H1 (cell line): ENCODE measurements at regions not wholly inside any gene's neighbourhood (a gene's known extent, or its start where the extent isn't known, plus 50 kb on each side); places are given as distances from the start of the nearest gene placed in this dataset.
A peak's percentile ranks its signal among the peaks of the same experiment; 100 is the strongest.

Experiments used
- CTCF ChIA-PET: fragments of 300-600 bp; sonication (Branson Sonifier 250); formaldehyde crosslinking; loops from one replicate; lab custom pipeline; 2021; ENCODE audit not compliant: partially characterized antibody; lab: Charles Lee
- POLR2A ChIA-PET: fragments of 300-600 bp; sonication (Branson Sonifier 250); formaldehyde crosslinking; loops from one replicate; lab custom pipeline; 2021; ENCODE audit warnings: inconsistent platforms; ENCODE audit not compliant: partially characterized antibody; lab: Charles Lee
- DNase-seq, 2 experiments: peaks; one replicate each; pipeline versions ENCODE4 v3.0.0 to v3.0.0-alpha.2; 2010 to 2022; ENCODE audit warnings: low spot score in 2 of 2, low read depth in 1 of 2, mixed read lengths in 1 of 2
- FAIRE-seq: peaks from 2 replicates; lab custom pipeline; 2011; peaks lifted over from hg19 to GRCh38; lab: Jason Lieb, UNC
- H2AFZ ChIP-seq: 2 replicates; pipeline ENCODE4 v1.8.1; 2012; ENCODE audit warnings: low read length, inconsistent platforms
- H2AK5ac ChIP-seq: 2 replicates; pipeline ENCODE4 v1.6.1; 2013; ENCODE audit warnings: low read depth, low read length
- H2BK120ac ChIP-seq: replicated peaks from 2 replicates; pipeline ENCODE3; 2013; ENCODE audit warnings: low read depth, low read length, inconsistent platforms
- H2BK12ac ChIP-seq: 2 replicates; pipeline ENCODE4 v1.6.1; 2013; ENCODE audit warnings: low read depth, low read length
- H2BK15ac ChIP-seq: 2 replicates; pipeline ENCODE4 v1.6.1; 2013; ENCODE audit warnings: low read length
- H2BK20ac ChIP-seq: 2 replicates; pipeline ENCODE4 v1.6.1; 2013; ENCODE audit warnings: low read length
- H2BK5ac ChIP-seq: 2 replicates; pipeline ENCODE4 v1.6.1; 2013; ENCODE audit warnings: low read depth, low read length
- H3K14ac ChIP-seq: 2 replicates; pipeline ENCODE4 v1.6.1; 2013; ENCODE audit warnings: inconsistent platforms; ENCODE audit not compliant: insufficient read length
- H3K18ac ChIP-seq: 2 replicates; pipeline ENCODE4 v1.6.1; 2013; ENCODE audit warnings: low read length; ENCODE audit errors: extremely low read depth
- H3K23ac ChIP-seq: 2 replicates; pipeline ENCODE4 v1.6.1; 2013; ENCODE audit warnings: inconsistent platforms; ENCODE audit not compliant: insufficient read length
- H3K23me2 ChIP-seq: 2 replicates; pipeline ENCODE4 v1.6.1; 2013; ENCODE audit warnings: low read depth, low read length
- H3K27ac ChIP-seq: 2 replicates; pipeline ENCODE4 v1.6.1; 2011; ENCODE audit warnings: low read depth, low read length, inconsistent platforms
- H3K27me3 ChIP-seq, 4 experiments: replicated peaks in 1 of 4; 1 replicate in 1 of 4; 2 replicates in 3 of 4; pipeline versions ENCODE4 v1.6.1 to v1.8.1; 2011 to 2013; ENCODE audit warnings: low read length in 3 of 4, mild to moderate bottlenecking in 3 of 4, inconsistent platforms in 2 of 4, mixed read lengths in 2 of 4, moderate library complexity in 1 of 4; ENCODE audit not compliant: control insufficient read depth in 3 of 4, insufficient read depth in 3 of 4; ENCODE audit errors: extremely low read depth in 1 of 4
- H3K36me3 ChIP-seq, 4 experiments: 2 replicates each; pipeline versions ENCODE4 v1.6.1 to v1.8.1; 2011 to 2013; ENCODE audit warnings: mild to moderate bottlenecking in 4 of 4, low read length in 3 of 4, moderate library complexity in 2 of 4, control low read depth in 1 of 4, inconsistent platforms in 1 of 4; ENCODE audit not compliant: insufficient read depth in 4 of 4, control insufficient read depth in 2 of 4
- H3K4ac ChIP-seq: replicated peaks from 2 replicates; pipeline ENCODE3; 2013; ENCODE audit warnings: low read length, low read depth, mixed read lengths, inconsistent platforms; ENCODE audit not compliant: insufficient read length
- H3K4me1 ChIP-seq, 4 experiments: replicated peaks in 1 of 4; 1 replicate in 1 of 4; 2 replicates in 3 of 4; pipeline versions ENCODE4 v1.6.1 to v1.8.1; 2011 to 2013; ENCODE audit warnings: low read length in 3 of 4, inconsistent platforms in 2 of 4, mixed read lengths in 1 of 4; ENCODE audit not compliant: insufficient read depth in 4 of 4, control insufficient read depth in 3 of 4
- H3K4me2 ChIP-seq, 2 experiments: 2 replicates each; pipeline versions ENCODE4 v1.6.1 to v1.8.1; 2011 to 2013; ENCODE audit warnings: low read depth in 2 of 2, low read length in 2 of 2, control low read depth in 1 of 2, inconsistent platforms in 1 of 2, mild to moderate bottlenecking in 1 of 2; ENCODE audit not compliant: insufficient read depth in 1 of 2
- H3K4me3 ChIP-seq, 4 experiments: fragments of 200-600, 300-600 bp in 1 of 4; sonication (generic), shearing (Covaris generic), sonication (Bioruptor Twin) in 1 of 4; 2 replicates each; pipeline versions ENCODE4 v1.5.1 to v1.8.1; 2011 to 2016; ENCODE audit warnings: low read length in 4 of 4, low read depth in 3 of 4, control low read depth in 2 of 4, inconsistent platforms in 2 of 4, mild to moderate bottlenecking in 2 of 4, mixed read lengths in 1 of 4, moderate library complexity in 1 of 4; ENCODE audit not compliant: insufficient read depth in 2 of 4; ENCODE audit errors: extremely low read depth in 1 of 4
- H3K56ac ChIP-seq: replicated peaks from 2 replicates; pipeline ENCODE3; 2013; ENCODE audit warnings: low read depth, mild to moderate bottlenecking, mixed read lengths, low read length, inconsistent platforms; ENCODE audit not compliant: insufficient read length
- H3K79me1 ChIP-seq: 2 replicates; pipeline ENCODE4 v1.6.1; 2013; ENCODE audit warnings: low read depth, low read length, control low read depth
- H3K79me2 ChIP-seq, 2 experiments: 2 replicates each; pipeline versions ENCODE4 v1.6.1 to v1.8.1; 2012 to 2013; ENCODE audit warnings: low read length in 2 of 2, mild to moderate bottlenecking in 2 of 2, inconsistent platforms in 1 of 2; ENCODE audit not compliant: insufficient read depth in 2 of 2, control insufficient read depth in 1 of 2
- H3K9ac ChIP-seq, 4 experiments: replicated peaks in 1 of 4; 1 replicate in 1 of 4; 2 replicates in 3 of 4; pipeline versions ENCODE4 v1.6.1 to v1.8.1; 2011 to 2013; ENCODE audit warnings: low read depth in 3 of 4, low read length in 3 of 4, control low read depth in 2 of 4, mild to moderate bottlenecking in 2 of 4, moderate library complexity in 2 of 4, inconsistent platforms in 1 of 4; ENCODE audit errors: extremely low read depth in 1 of 4
- H3K9me3 ChIP-seq, 2 experiments: 2 replicates each; pipeline versions ENCODE4 v1.6.1 to v1.8.1; 2012 to 2013; ENCODE audit warnings: mild to moderate bottlenecking in 2 of 2, moderate library complexity in 2 of 2, control low read depth in 1 of 2, inconsistent platforms in 1 of 2, low read depth in 1 of 2, low read length in 1 of 2, mixed read lengths in 1 of 2; ENCODE audit not compliant: insufficient read depth in 2 of 2
- H4K20me1 ChIP-seq, 2 experiments: replicated peaks in 1 of 2; 2 replicates each; pipeline versions ENCODE3 to v1.8.1; 2011 to 2013; ENCODE audit warnings: inconsistent platforms in 2 of 2, low read length in 2 of 2, mild to moderate bottlenecking in 1 of 2; ENCODE audit not compliant: insufficient read depth in 2 of 2, control insufficient read depth in 1 of 2
- H4K5ac ChIP-seq: 2 replicates; pipeline ENCODE4 v1.6.1; 2013; ENCODE audit warnings: low read length, low read depth, mixed read lengths, inconsistent platforms; ENCODE audit not compliant: insufficient read length
- H4K8ac ChIP-seq: 2 replicates; pipeline ENCODE4 v1.8.0; 2013; ENCODE audit warnings: mild to moderate bottlenecking, moderate library complexity, low read length, inconsistent platforms; ENCODE audit not compliant: insufficient read depth; ENCODE audit errors: extremely low read depth
- H4K91ac ChIP-seq: replicated peaks from 2 replicates; pipeline ENCODE3; 2013; ENCODE audit warnings: low read length, mixed read lengths, inconsistent platforms; ENCODE audit not compliant: insufficient read length
- ATF3 ChIP-seq: IDR thresholded peaks from 2 replicates; pipeline ENCODE4 v1.6.1; 2011; ENCODE audit warnings: low read depth, mild to moderate bottlenecking, low read length; ENCODE audit not compliant: insufficient read depth
- EP300 ChIP-seq, 2 experiments: IDR thresholded peaks; 1 replicate in 1 of 2; 2 replicates in 1 of 2; pipeline ENCODE4 v1.6.1; 2011 to 2012; ENCODE audit warnings: low read depth in 2 of 2, low read length in 2 of 2, mild to moderate bottlenecking in 2 of 2, borderline replicate concordance in 1 of 2, inconsistent platforms in 1 of 2, moderate library complexity in 1 of 2
- POLR2A ChIP-seq, 2 experiments: IDR thresholded peaks; 1 replicate in 1 of 2; 2 replicates in 1 of 2; pipeline ENCODE4 v1.6.1; 2011; ENCODE audit warnings: low read depth in 2 of 2, low read length in 2 of 2, mild to moderate bottlenecking in 2 of 2; ENCODE audit errors: control extremely low read depth in 1 of 2
- RAD21 ChIP-seq, 2 experiments: IDR thresholded peaks in 1 of 2; conservative IDR thresholded peaks in 1 of 2; 2 replicates each; pipeline ENCODE4 v1.6.1; 2011; ENCODE audit warnings: low read depth in 2 of 2, low read length in 2 of 2, improper control_type of control experiment in 1 of 2, inconsistent platforms in 1 of 2, mild to moderate bottlenecking in 1 of 2, moderate library complexity in 1 of 2
- SP4 ChIP-seq: IDR thresholded peaks from 2 replicates; pipeline ENCODE4 v1.6.1; 2012; ENCODE audit warnings: low read length, inconsistent platforms
- USF2 ChIP-seq: IDR thresholded peaks from 2 replicates; pipeline ENCODE4 v1.6.1; 2011; ENCODE audit warnings: low read length, improper control_type of control experiment
- WGBS, 2 experiments: shearing (Covaris generic) in 1 of 2; methylation state at CpG; one replicate each; pipeline versions ENCODE4 v1.1.6 to v1.1.7; 2013 to 2015; ENCODE audit warnings: low lambda C conversion rate in 2 of 2, mixed read lengths in 2 of 2, inconsistent platforms in 1 of 2, low coverage in 1 of 2, missing lambda C conversion rate in 1 of 2; ENCODE audit not compliant: insufficient replicate concordance in 2 of 2, insufficient coverage in 1 of 2, insufficient read length in 1 of 2; ENCODE audit errors: extremely low coverage in 1 of 2, missing lambda C conversion rate in 1 of 2; 5-methylcytosine and 5-hydroxymethylcytosine counted together

GRCh38 chr16:86857807-86858206 lies 279.5 kb downstream of the FOXL1 start:
- H3K9ac ChIP-seq, result no peak overlapping the region; a peak in 1 of 7 replicates
- H3K27ac ChIP-seq, result no peak overlapping the region
- H3K4me2 ChIP-seq, result no peak overlapping the region
- H3K79me1 ChIP-seq, result no peaks in the 10 kb centered on the region
- H3K18ac ChIP-seq, result no peak overlapping the region
- peaks cover 19% of the 10 kb centered on the region; the same call in 1 of the 2 replicates for H3K23me2 ChIP-seq
- no peaks in the 10 kb centered on the region for H3K27me3 ChIP-seq
- H2BK12ac ChIP-seq, result no peak overlapping the region
- H3K4ac ChIP-seq, result peak overlapping the region; percentile 69
- CTCF ChIA-PET, result interaction anchor here (0.8 to 1.4 kb wide), 2 partner anchors 15 to 16 kb away, joined by 3 read pairs; no protein-coding TSS in a partner anchor
- peak overlapping the region; percentile 65 for H4K91ac ChIP-seq
- FAIRE-seq (no peak), DNase-seq (no peak)
- peak overlapping the region; percentile 34; the same call in 1 of the 2 replicates for H2BK15ac ChIP-seq
- H3K4me1 ChIP-seq, result no peaks in the 10 kb centered on the region
- no peaks in the 10 kb centered on the region for H3K36me3 ChIP-seq
- no peak overlapping the region for H2BK5ac ChIP-seq
- H3K79me2 ChIP-seq, result no peaks in the 10 kb centered on the region
- no peak overlapping the region for H3K23ac ChIP-seq
- H3K56ac ChIP-seq, result peak overlapping the region; percentile 100
- H2BK120ac ChIP-seq, result peak overlapping the region; percentile 64
- peaks cover 0 to 11% of the 10 kb centered on the region in 2 experiments; a peak in 2 of 4 replicates for H3K9me3 ChIP-seq
- H2BK20ac ChIP-seq, result no peak overlapping the region
- WGBS, 2 experiments, result 91% methylated on average over 2 of the region's 2 CpGs; no CpG with 5 or more reads in 1 of the 2 experiments
- peaks cover 0 to 3% of the 10 kb centered on the region in 2 experiments for H4K20me1 ChIP-seq
- no peak overlapping the region for H2AFZ ChIP-seq
- H4K5ac ChIP-seq, result no peak overlapping the region
- peak overlapping the region; percentile 80; the same call in 1 of the 2 replicates for H2AK5ac ChIP-seq
- TF ChIP-seq RAD21 (IDR thresholded peaks at IDR 0.05 in 1 of 2, conservative IDR thresholded peaks at IDR 0.05 in 1 of 2; ENCODE audit: low read depth in 2 of 2, low read length in 2 of 2) (no peak), POLR2A (IDR thresholded peaks at IDR 0.05; ENCODE audit: control extremely low read depth in 1 of 2, low read depth in 2 of 2, low read length in 2 of 2) (no peak), ATF3 (no peak), EP300 (IDR thresholded peaks at IDR 0.05; ENCODE audit: borderline replicate concordance in 1 of 2, low read depth in 2 of 2, low read length in 2 of 2) (no peak), USF2 (no peak), SP4 (no peak)
- TF ChIP-seq, all 59 proteins: peak for 0
- no peak overlapping the region for H4K8ac ChIP-seq
- H3K4me3 ChIP-seq, result no peak overlapping the region
- H3K14ac ChIP-seq, result no peak overlapping the region
- POLR2A ChIA-PET, result no interaction called here
